Liver (tissue), 3 donors: ENCODE measurements at regions not wholly inside any gene's neighbourhood (a gene's known extent, or its start where the extent isn't known, plus 50 kb on each side); places are given as distances from the start of the nearest gene placed in this dataset.
"Not testable (repeated sequence)": the region's sequence is repeated elsewhere in the genome, so short reads cannot be mapped to it uniquely, and the experiment has no call there.

ENCODE experiments used
- EGR1 ChIP-seq, 2 donors: IDR thresholded peaks; 2 replicates each; pipeline ENCODE4 v1.6.1; 2016 to 2018; ENCODE audit warnings: antibody characterized with exemption in 2 of 2, low read depth in 2 of 2
- FOXA1 ChIP-seq: IDR thresholded peaks from 2 replicates; pipeline ENCODE4 v1.6.1; 2016; ENCODE audit warnings: antibody characterized with exemption
- GABPA ChIP-seq, 2 donors: IDR thresholded peaks in 1 of 2; conservative IDR thresholded peaks in 1 of 2; 2 replicates each; pipeline ENCODE4 v1.6.1; 2016; ENCODE audit warnings: antibody characterized with exemption in 2 of 2, mild to moderate bottlenecking in 1 of 2, moderate library complexity in 1 of 2
- HNF4A ChIP-seq, 2 donors: conservative IDR thresholded peaks; 2 replicates each; pipeline ENCODE4 v1.6.1; 2016; ENCODE audit warnings: antibody characterized with exemption in 2 of 2, mild to moderate bottlenecking in 2 of 2
- JUND ChIP-seq, 2 donors: IDR thresholded peaks; 2 replicates each; pipeline ENCODE4 v1.6.1; 2016; ENCODE audit warnings: antibody characterized with exemption in 2 of 2
- RAD21 ChIP-seq, 2 donors: IDR thresholded peaks; 2 replicates each; pipeline ENCODE4 v1.6.1; 2016; ENCODE audit warnings: antibody characterized with exemption in 2 of 2, mild to moderate bottlenecking in 2 of 2
- SP1 ChIP-seq: IDR thresholded peaks from 2 replicates; pipeline ENCODE4 v1.6.1; 2018; ENCODE audit warnings: antibody characterized with exemption, mild to moderate bottlenecking
- YY1 ChIP-seq: IDR thresholded peaks from 2 replicates; pipeline ENCODE4 v1.6.1; 2016; ENCODE audit warnings: antibody characterized with exemption, mild to moderate bottlenecking
- TF ChIP-seq, protein P1 (sequence below): fragments of 150-350 bp; IDR thresholded peaks from 2 replicates; pipeline ENCODE4 v1.5.1; 2017; ENCODE audit warnings: improper control_type of control experiment, low read depth, low read length; ENCODE audit not compliant: missing input control
- TF ChIP-seq, protein P2 (sequence below): IDR thresholded peaks from 2 replicates; pipeline ENCODE4 v1.6.1; 2016; ENCODE audit warnings: antibody characterized with exemption
- TF ChIP-seq, protein P3 (sequence below): IDR thresholded peaks from 2 replicates; pipeline ENCODE4 v1.6.1; 2016; ENCODE audit warnings: antibody characterized with exemption
- TF ChIP-seq, protein P4 (sequence below): IDR thresholded peaks from 2 replicates; pipeline ENCODE4 v1.6.1; 2016; ENCODE audit warnings: antibody characterized with exemption
- TF ChIP-seq, protein P5 (sequence below): IDR thresholded peaks from 2 replicates; pipeline ENCODE4 v1.6.1; 2016; ENCODE audit warnings: antibody characterized with exemption, mild to moderate bottlenecking
- donor health status: healthy.
- donor health status: healthy.

DNA sequence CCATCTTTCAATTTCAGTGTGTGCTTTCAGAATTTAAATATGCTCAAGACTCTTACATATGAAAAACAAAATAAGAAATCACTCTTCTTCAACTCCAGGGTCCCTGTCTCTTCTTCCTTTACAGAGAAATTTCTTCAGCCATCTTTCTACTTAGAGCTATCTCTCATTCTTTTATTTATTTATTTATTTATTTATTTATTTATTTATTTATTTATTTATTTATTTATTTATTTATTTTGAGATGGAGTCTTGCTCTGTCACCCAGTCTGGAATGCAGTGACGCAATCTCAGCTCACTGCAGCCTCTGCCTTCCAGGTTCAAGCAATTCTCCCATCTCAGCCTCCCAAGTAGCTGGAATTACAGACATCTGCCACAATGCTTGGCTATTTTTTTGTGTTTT lies 211.7 kb downstream of the DUSP10 start:
- TF ChIP-seq, protein P1, sequence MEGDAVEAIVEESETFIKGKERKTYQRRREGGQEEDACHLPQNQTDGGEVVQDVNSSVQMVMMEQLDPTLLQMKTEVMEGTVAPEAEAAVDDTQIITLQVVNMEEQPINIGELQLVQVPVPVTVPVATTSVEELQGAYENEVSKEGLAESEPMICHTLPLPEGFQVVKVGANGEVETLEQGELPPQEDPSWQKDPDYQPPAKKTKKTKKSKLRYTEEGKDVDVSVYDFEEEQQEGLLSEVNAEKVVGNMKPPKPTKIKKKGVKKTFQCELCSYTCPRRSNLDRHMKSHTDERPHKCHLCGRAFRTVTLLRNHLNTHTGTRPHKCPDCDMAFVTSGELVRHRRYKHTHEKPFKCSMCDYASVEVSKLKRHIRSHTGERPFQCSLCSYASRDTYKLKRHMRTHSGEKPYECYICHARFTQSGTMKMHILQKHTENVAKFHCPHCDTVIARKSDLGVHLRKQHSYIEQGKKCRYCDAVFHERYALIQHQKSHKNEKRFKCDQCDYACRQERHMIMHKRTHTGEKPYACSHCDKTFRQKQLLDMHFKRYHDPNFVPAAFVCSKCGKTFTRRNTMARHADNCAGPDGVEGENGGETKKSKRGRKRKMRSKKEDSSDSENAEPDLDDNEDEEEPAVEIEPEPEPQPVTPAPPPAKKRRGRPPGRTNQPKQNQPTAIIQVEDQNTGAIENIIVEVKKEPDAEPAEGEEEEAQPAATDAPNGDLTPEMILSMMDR, result not testable (repeated sequence)
- TF ChIP-seq, protein P2, sequence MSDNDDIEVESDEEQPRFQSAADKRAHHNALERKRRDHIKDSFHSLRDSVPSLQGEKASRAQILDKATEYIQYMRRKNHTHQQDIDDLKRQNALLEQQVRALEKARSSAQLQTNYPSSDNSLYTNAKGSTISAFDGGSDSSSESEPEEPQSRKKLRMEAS, result not testable (repeated sequence)
- TF ChIP-seq, protein P3, sequence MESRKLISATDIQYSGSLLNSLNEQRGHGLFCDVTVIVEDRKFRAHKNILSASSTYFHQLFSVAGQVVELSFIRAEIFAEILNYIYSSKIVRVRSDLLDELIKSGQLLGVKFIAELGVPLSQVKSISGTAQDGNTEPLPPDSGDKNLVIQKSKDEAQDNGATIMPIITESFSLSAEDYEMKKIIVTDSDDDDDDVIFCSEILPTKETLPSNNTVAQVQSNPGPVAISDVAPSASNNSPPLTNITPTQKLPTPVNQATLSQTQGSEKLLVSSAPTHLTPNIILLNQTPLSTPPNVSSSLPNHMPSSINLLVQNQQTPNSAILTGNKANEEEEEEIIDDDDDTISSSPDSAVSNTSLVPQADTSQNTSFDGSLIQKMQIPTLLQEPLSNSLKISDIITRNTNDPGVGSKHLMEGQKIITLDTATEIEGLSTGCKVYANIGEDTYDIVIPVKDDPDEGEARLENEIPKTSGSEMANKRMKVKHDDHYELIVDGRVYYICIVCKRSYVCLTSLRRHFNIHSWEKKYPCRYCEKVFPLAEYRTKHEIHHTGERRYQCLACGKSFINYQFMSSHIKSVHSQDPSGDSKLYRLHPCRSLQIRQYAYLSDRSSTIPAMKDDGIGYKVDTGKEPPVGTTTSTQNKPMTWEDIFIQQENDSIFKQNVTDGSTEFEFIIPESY, result not testable (repeated sequence)
- not testable (repeated sequence) for TF ChIP-seq RAD21 (IDR thresholded peaks at IDR 0.05); GABPA (IDR thresholded peaks at IDR 0.05 in 1 of 2, conservative IDR thresholded peaks at IDR 0.05 in 1 of 2); FOXA1; YY1; SP1; EGR1 (IDR thresholded peaks at IDR 0.05; ENCODE audit: low read depth in 2 of 2); JUND (IDR thresholded peaks at IDR 0.05); HNF4A (conservative IDR thresholded peaks at IDR 0.05)
- TF ChIP-seq, protein P4, sequence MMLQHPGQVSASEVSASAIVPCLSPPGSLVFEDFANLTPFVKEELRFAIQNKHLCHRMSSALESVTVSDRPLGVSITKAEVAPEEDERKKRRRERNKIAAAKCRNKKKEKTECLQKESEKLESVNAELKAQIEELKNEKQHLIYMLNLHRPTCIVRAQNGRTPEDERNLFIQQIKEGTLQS, result not testable (repeated sequence)
- TF ChIP-seq, protein P5, sequence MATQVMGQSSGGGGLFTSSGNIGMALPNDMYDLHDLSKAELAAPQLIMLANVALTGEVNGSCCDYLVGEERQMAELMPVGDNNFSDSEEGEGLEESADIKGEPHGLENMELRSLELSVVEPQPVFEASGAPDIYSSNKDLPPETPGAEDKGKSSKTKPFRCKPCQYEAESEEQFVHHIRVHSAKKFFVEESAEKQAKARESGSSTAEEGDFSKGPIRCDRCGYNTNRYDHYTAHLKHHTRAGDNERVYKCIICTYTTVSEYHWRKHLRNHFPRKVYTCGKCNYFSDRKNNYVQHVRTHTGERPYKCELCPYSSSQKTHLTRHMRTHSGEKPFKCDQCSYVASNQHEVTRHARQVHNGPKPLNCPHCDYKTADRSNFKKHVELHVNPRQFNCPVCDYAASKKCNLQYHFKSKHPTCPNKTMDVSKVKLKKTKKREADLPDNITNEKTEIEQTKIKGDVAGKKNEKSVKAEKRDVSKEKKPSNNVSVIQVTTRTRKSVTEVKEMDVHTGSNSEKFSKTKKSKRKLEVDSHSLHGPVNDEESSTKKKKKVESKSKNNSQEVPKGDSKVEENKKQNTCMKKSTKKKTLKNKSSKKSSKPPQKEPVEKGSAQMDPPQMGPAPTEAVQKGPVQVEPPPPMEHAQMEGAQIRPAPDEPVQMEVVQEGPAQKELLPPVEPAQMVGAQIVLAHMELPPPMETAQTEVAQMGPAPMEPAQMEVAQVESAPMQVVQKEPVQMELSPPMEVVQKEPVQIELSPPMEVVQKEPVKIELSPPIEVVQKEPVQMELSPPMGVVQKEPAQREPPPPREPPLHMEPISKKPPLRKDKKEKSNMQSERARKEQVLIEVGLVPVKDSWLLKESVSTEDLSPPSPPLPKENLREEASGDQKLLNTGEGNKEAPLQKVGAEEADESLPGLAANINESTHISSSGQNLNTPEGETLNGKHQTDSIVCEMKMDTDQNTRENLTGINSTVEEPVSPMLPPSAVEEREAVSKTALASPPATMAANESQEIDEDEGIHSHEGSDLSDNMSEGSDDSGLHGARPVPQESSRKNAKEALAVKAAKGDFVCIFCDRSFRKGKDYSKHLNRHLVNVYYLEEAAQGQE, result not testable (repeated sequence)
